ENCODE measurements at regions not wholly inside any gene's neighbourhood (a gene's known extent, or its start where the extent isn't known, plus 50 kb on each side); places are given as distances from the start of the nearest gene placed in this dataset.

DNA sequence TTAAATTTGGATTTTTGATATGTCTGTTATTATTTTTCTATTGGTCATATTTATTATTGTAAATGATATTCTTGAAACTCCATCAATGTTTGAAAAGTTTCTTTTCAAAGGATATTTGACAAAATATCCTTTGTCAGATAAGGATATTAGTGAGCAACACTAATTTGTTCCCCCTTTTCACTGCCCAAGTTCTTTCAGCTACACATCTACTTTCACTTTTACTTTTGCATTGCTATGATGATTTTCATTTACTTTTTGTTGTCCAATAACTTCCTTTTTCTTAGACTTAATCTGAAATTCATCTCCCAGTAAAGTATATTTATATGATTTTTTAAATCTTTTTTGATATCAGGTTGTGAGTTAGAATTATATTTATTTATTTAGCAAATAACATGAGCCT is 542.3 kb upstream of the ADGRL3 start (continued):
- TF ChIP-seq ZNF532 (CRISPR knock-in tag; IDR thresholded peaks at IDR 0.05; ENCODE audit: borderline replicate concordance) = no peak

DNA sequence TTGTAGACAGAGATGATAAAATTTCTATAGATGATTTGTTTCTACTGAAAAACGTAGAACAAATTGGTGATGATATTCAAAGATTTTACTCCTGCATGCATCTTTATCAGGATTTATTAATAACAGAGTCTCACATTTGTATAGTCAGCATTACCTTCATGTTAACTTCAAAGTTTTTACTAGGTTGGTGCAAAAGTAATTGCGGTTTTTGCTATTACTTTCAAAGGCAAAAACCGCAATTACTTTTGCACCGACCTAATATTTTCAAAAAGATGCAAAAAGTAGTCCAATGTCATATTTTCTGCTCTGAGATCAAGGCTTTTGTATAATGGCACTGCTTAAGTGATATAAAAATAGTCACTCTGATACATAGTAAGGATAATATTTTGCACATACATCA is 536.4 kb upstream of the ADGRL3 start:
- POLR2A ChIA-PET = no interaction called here
- no peaks in the 10 kb centered on the region for H3K36me3 Mint-ChIP-seq
- DNase-seq (ENCODE audit: low spot score) = no peak

DNA sequence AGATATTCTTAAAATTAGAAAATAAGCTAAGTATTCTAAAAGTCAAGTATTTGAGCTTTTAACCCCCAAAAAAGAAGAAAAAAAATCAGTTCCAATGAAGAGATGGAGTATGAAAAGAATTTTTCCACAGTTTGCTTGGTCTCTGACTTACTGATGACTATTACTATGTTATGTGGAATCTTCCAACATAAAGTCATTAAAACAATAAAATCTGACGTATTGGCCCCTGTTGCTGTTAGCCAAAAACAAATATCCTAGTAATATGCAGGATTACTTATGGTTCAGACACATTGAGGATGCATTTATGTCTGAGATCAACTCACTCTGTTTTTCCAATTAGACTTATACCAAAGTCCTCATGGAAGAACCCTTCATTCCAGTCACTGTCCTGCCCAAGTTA is 517.2 kb upstream of the ADGRL3 start:
- Mint-ChIP-seq H3K36me3 (no peaks in the 10 kb centered on the region), H3K4me1 (no peaks in the 10 kb centered on the region), H3K27ac (no peak overlapping the region), H3K9me3 (no peaks in the 10 kb centered on the region), H3K4me3 (no peak overlapping the region), H3K27me3 (ENCODE audit: low read depth) (no peaks in the 10 kb centered on the region)
- TF ChIP-seq ESRRA (CRISPR knock-in tag; IDR thresholded peaks at IDR 0.05; ENCODE audit: borderline replicate concordance) (no peak), NFE2L1 (CRISPR knock-in tag; IDR thresholded peaks at IDR 0.05) (no peak), ZNF317 (CRISPR knock-in tag; IDR thresholded peaks at IDR 0.05; ENCODE audit: borderline replicate concordance, low read depth) (no peak), SOX15 (CRISPR knock-in tag; IDR thresholded peaks at IDR 0.05) (no peak), NR1H2 (CRISPR knock-in tag; IDR thresholded peaks at IDR 0.05) (no peak)
- TF ChIP-seq, protein P1, sequence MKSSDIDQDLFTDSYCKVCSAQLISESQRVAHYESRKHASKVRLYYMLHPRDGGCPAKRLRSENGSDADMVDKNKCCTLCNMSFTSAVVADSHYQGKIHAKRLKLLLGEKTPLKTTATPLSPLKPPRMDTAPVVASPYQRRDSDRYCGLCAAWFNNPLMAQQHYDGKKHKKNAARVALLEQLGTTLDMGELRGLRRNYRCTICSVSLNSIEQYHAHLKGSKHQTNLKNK (CRISPR knock-in tag; IDR thresholded peaks at IDR 0.05) = no peak
- TF ChIP-seq, protein P2, sequence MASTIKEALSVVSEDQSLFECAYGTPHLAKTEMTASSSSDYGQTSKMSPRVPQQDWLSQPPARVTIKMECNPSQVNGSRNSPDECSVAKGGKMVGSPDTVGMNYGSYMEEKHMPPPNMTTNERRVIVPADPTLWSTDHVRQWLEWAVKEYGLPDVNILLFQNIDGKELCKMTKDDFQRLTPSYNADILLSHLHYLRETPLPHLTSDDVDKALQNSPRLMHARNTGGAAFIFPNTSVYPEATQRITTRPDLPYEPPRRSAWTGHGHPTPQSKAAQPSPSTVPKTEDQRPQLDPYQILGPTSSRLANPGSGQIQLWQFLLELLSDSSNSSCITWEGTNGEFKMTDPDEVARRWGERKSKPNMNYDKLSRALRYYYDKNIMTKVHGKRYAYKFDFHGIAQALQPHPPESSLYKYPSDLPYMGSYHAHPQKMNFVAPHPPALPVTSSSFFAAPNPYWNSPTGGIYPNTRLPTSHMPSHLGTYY (CRISPR knock-in tag; IDR thresholded peaks at IDR 0.05) = no peak
- ChIA-PET POLR2A (no interaction called here), CTCF (no interaction called here)
- ATAC-seq = no peak
- no peak for DNase-seq (ENCODE audit: low spot score)

More for the DNA sequence above, 536.4 kb upstream of the ADGRL3 start:
- H3K4me3 Mint-ChIP-seq = no peak overlapping the region
- TF ChIP-seq, protein P3, sequence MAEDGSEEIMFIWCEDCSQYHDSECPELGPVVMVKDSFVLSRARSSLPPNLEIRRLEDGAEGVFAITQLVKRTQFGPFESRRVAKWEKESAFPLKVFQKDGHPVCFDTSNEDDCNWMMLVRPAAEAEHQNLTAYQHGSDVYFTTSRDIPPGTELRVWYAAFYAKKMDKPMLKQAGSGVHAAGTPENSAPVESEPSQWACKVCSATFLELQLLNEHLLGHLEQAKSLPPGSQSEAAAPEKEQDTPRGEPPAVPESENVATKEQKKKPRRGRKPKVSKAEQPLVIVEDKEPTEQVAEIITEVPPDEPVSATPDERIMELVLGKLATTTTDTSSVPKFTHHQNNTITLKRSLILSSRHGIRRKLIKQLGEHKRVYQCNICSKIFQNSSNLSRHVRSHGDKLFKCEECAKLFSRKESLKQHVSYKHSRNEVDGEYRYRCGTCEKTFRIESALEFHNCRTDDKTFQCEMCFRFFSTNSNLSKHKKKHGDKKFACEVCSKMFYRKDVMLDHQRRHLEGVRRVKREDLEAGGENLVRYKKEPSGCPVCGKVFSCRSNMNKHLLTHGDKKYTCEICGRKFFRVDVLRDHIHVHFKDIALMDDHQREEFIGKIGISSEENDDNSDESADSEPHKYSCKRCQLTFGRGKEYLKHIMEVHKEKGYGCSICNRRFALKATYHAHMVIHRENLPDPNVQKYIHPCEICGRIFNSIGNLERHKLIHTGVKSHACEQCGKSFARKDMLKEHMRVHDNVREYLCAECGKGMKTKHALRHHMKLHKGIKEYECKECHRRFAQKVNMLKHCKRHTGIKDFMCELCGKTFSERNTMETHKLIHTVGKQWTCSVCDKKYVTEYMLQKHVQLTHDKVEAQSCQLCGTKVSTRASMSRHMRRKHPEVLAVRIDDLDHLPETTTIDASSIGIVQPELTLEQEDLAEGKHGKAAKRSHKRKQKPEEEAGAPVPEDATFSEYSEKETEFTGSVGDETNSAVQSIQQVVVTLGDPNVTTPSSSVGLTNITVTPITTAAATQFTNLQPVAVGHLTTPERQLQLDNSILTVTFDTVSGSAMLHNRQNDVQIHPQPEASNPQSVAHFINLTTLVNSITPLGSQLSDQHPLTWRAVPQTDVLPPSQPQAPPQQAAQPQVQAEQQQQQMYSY (CRISPR knock-in tag; IDR thresholded peaks at IDR 0.05) = no peak
- TF ChIP-seq NR1H2 (CRISPR knock-in tag; IDR thresholded peaks at IDR 0.05) = no peak
- TF ChIP-seq CDX4 (CRISPR knock-in tag; IDR thresholded peaks at IDR 0.05; ENCODE audit: borderline replicate concordance) = no peak
- no peak for TF ChIP-seq CREM (CRISPR knock-in tag; IDR thresholded peaks at IDR 0.05)
- no peak for TF ChIP-seq ZNF263 (CRISPR knock-in tag; IDR thresholded peaks at IDR 0.05; ENCODE audit: low read depth)
- TF ChIP-seq, protein P4, sequence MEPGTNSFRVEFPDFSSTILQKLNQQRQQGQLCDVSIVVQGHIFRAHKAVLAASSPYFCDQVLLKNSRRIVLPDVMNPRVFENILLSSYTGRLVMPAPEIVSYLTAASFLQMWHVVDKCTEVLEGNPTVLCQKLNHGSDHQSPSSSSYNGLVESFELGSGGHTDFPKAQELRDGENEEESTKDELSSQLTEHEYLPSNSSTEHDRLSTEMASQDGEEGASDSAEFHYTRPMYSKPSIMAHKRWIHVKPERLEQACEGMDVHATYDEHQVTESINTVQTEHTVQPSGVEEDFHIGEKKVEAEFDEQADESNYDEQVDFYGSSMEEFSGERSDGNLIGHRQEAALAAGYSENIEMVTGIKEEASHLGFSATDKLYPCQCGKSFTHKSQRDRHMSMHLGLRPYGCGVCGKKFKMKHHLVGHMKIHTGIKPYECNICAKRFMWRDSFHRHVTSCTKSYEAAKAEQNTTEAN (CRISPR knock-in tag; IDR thresholded peaks at IDR 0.05) = no peak
- TF ChIP-seq KAT7 (CRISPR knock-in tag; IDR thresholded peaks at IDR 0.05; ENCODE audit: borderline replicate concordance) = no peak
- no peak for TF ChIP-seq JUN (CRISPR knock-in tag; IDR thresholded peaks at IDR 0.05)
- H3K4me1 Mint-ChIP-seq = no peaks in the 10 kb centered on the region
- peaks cover 7% of the 10 kb centered on the region for H3K9me3 Mint-ChIP-seq
- ATAC-seq = no peak
- no peaks in the 10 kb centered on the region for H3K27me3 Mint-ChIP-seq (ENCODE audit: low read depth)
- CTCF ChIA-PET = no interaction called here
- H3K27ac Mint-ChIP-seq = no peak overlapping the region

All from WTC11 (cell line).